Smooth muscle cell (in vitro differentiated cells): ENCODE measurements at regions not wholly inside any gene's neighbourhood (a gene's known extent, or its start where the extent isn't known, plus 50 kb on each side); places are given as distances from the start of the nearest gene placed in this dataset.

ENCODE experiments used
- DNase-seq: peaks from one replicate; lab custom pipeline; 2025; ENCODE audit not compliant: unreplicated experiment; lab: John Stamatoyannopoulos, UW
- H2AFZ ChIP-seq: fragments of 200-600 bp; sonication (generic); 2 replicates; pipeline ENCODE4 v1.6.0; 2016; ENCODE audit warnings: antibody characterized with exemption, low read depth, mild to moderate bottlenecking
- H3F3A ChIP-seq: fragments of 200-600 bp; sonication (generic); 2 replicates; pipeline ENCODE4 v1.6.0; 2017; ENCODE audit warnings: antibody characterized with exemption, low read depth
- H3K27ac ChIP-seq: fragments of 200-600 bp; sonication (generic); 2 replicates; pipeline ENCODE4 v1.5.1; 2016; ENCODE audit warnings: low read depth, mild to moderate bottlenecking
- H3K27me3 ChIP-seq: fragments of 200-600 bp; sonication (generic); 2 replicates; pipeline ENCODE4 v1.6.1; 2016; ENCODE audit warnings: low read depth, mild to moderate bottlenecking
- H3K36me3 ChIP-seq: fragments of 200-600 bp; sonication (generic); 2 replicates; pipeline ENCODE4 v1.5.1; 2016; ENCODE audit warnings: low read depth
- H3K4me1 ChIP-seq: fragments of 200-600 bp; sonication (generic); 2 replicates; pipeline ENCODE4 v1.5.1; 2016; ENCODE audit warnings: low read depth
- H3K4me2 ChIP-seq: fragments of 200-600 bp; sonication (generic); 2 replicates; pipeline ENCODE4 v1.6.0; 2016; ENCODE audit warnings: mild to moderate bottlenecking
- H3K4me3 ChIP-seq: fragments of 200-600 bp; sonication (generic); 2 replicates; pipeline ENCODE4 v1.5.1; 2016; ENCODE audit warnings: mild to moderate bottlenecking
- H3K79me2 ChIP-seq: fragments of 200-600 bp; sonication (generic); 2 replicates; pipeline ENCODE4 v1.6.0; 2016; ENCODE audit warnings: low read depth, mild to moderate bottlenecking
- H3K9ac ChIP-seq: fragments of 200-600 bp; sonication (generic); 2 replicates; pipeline ENCODE4 v1.6.0; 2016; ENCODE audit warnings: low read depth
- H3K9me3 ChIP-seq: fragments of 200-600 bp; sonication (generic); replicated peaks from 2 replicates; pipeline ENCODE4 v1.5.1; 2016; ENCODE audit warnings: low read depth
- H4K20me1 ChIP-seq: fragments of 200-600 bp; sonication (generic); 2 replicates; pipeline ENCODE4 v1.6.0; 2016; ENCODE audit warnings: low read depth
- CTCF ChIP-seq: fragments of 200-600 bp; sonication (generic); IDR thresholded peaks from 2 replicates; pipeline ENCODE4 v1.5.1; 2017; ENCODE audit warnings: borderline replicate concordance, mild to moderate bottlenecking, antibody characterized with exemption; ENCODE audit not compliant: insufficient read depth, poor library complexity, severe bottlenecking
- WGBS: methylation state at CpG from one replicate; pipeline ENCODE4 v1.1.7; 2016; ENCODE audit warnings: low lambda C conversion rate; 5-methylcytosine and 5-hydroxymethylcytosine counted together

DNA sequence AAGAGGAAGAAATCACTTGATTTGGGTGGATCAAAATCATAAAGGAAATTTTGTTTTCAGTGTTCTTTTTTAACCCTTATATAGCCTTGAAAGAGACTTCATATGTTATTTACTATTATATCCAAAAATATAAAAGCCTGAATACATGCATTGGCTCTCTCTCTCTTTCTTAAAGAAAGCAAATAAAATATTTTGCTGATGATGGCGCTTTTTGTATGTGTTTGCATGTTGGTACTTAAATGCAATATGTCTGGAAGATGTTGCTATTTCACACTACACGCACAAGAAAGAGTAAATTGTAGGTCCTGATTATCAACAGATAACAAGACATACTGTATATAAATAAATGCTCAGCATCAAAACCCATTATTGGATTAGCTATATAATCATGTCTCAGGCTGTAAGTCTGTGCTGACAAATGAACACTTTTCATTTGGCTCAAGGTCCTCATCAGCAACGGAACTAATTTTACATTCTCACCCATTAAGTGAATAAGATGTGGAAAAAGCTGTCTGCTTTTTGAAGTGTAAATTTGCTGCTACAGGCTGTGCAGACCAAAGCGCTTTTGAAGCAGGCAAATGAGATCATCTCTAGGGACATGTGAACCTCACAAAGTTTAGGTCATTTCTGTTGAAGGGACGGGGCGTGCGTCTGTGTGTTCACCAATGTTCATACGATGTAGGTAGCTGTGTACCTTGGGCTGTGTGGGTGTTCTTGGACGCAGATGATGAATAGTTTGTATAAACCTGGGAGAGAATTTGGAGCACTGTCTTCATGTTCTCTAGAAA lies 122.4 kb upstream of the LMO4 start:
- H3K4me2 ChIP-seq, result no peak overlapping the region
- DNase-seq, result no peak
- no peaks in the 10 kb centered on the region for H3K36me3 ChIP-seq
- no peak overlapping the region for H3K9ac ChIP-seq
- no peak overlapping the region for H2AFZ ChIP-seq
- H4K20me1 ChIP-seq, result no peaks in the 10 kb centered on the region
- no peaks in the 10 kb centered on the region for H3K27me3 ChIP-seq
- TF ChIP-seq CTCF, result no peak
- H3K4me3 ChIP-seq, result no peak overlapping the region
- no peak overlapping the region for H3K27ac ChIP-seq
- H3F3A ChIP-seq, result peaks cover 3% of the 10 kb centered on the region
- H3K9me3 ChIP-seq, result no peaks in the 10 kb centered on the region
- H3K4me1 ChIP-seq, result peaks cover 5% of the 10 kb centered on the region
- H3K79me2 ChIP-seq, result no peaks in the 10 kb centered on the region
- 91% methylated on average over 9 of the region's 9 CpGs for WGBS

DNA sequence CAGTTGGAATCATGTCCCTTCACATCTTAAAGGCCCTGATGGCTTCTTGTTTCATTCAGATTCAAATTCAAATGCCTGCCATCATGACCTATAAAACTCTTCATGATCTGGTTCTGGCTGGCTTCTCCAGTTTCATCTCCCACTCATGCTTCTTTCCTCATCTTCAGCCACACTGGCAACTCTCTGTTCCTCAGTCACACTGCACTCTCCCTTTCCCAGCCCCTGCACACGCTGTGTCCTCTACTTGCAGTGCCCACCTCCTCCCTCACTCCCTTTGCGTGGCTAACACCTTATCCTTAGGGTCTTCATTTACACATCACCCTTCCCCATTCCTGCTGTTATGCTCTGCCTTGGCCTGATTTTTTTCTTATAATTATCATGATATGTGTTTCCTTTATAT lies 120.6 kb upstream of the LMO4 start:
- DNase-seq, result no peak
- Histone ChIP-seq H3K9me3 (no peaks in the 10 kb centered on the region), H2AFZ (no peak overlapping the region), H4K20me1 (no peaks in the 10 kb centered on the region), H3K27me3 (no peaks in the 10 kb centered on the region), H3K36me3 (no peaks in the 10 kb centered on the region), H3K79me2 (no peaks in the 10 kb centered on the region), H3F3A (peaks cover 7% of the 10 kb centered on the region), H3K4me1 (peaks cover 9% of the 10 kb centered on the region), H3K9ac (no peak overlapping the region), H3K4me2 (no peak overlapping the region), H3K4me3 (no peak overlapping the region), H3K27ac (no peak overlapping the region)
- 92% methylated on average over 2 of the region's 2 CpGs for WGBS
- no peak for TF ChIP-seq CTCF

GRCh38 chr1:87208931-87209330 lies 119.7 kb upstream of the LMO4 start:
- WGBS, result 88% methylated on average over 4 of the region's 4 CpGs
- no peak overlapping the region for H3K4me3 ChIP-seq
- no peak overlapping the region for H2AFZ ChIP-seq
- H3K9ac ChIP-seq, result no peak overlapping the region
- peaks cover 7% of the 10 kb centered on the region for H3F3A ChIP-seq
- no peak overlapping the region for H3K27ac ChIP-seq
- no peak for DNase-seq
- no peak for TF ChIP-seq CTCF
- no peaks in the 10 kb centered on the region for H3K36me3 ChIP-seq
- no peak overlapping the region for H3K4me2 ChIP-seq
- peaks cover 9% of the 10 kb centered on the region for H3K4me1 ChIP-seq
- no peaks in the 10 kb centered on the region for H3K9me3 ChIP-seq
- H3K27me3 ChIP-seq, result no peaks in the 10 kb centered on the region
- no peaks in the 10 kb centered on the region for H3K79me2 ChIP-seq
- no peaks in the 10 kb centered on the region for H4K20me1 ChIP-seq

- Histone ChIP-seq H4K20me1 (no peaks in the 10 kb centered on the region), H3K79me2 (no peaks in the 10 kb centered on the region), H3K4me1 (peaks cover 5% of the 10 kb centered on the region), H3F3A (peaks cover 4% of the 10 kb centered on the region), H2AFZ (no peak overlapping the region), H3K4me2 (no peak overlapping the region), H3K4me3 (no peak overlapping the region), H3K27me3 (no peaks in the 10 kb centered on the region), H3K9me3 (no peaks in the 10 kb centered on the region), H3K9ac (no peak overlapping the region), H3K27ac (no peak overlapping the region), H3K36me3 (no peaks in the 10 kb centered on the region)
- no peak for DNase-seq
- no peak for TF ChIP-seq CTCF
- WGBS, result 93% methylated on average over 3 of the region's 3 CpGs
Measured at GRCh38 chr1:87210151-87210550, 118.5 kb upstream of the LMO4 start.
